Stimulated activated CD8-positive, alpha-beta memory T cell treated with anti-CD3 and anti-CD28 coated beads, Interleukin-12 subunit alpha, Interleukin-12 subunit beta, amount 100 ng/mL, for 1 hour (primary cell): ENCODE measurements at regions not wholly inside any gene's neighbourhood (a gene's known extent, or its start where the extent isn't known, plus 50 kb on each side); places are given as distances from the start of the nearest gene placed in this dataset.

Source experiments
- DNase-seq: peaks from one replicate; pipeline ENCODE4 v3.0.0-alpha.2; 2020; ENCODE audit warnings: low read depth

DNA sequence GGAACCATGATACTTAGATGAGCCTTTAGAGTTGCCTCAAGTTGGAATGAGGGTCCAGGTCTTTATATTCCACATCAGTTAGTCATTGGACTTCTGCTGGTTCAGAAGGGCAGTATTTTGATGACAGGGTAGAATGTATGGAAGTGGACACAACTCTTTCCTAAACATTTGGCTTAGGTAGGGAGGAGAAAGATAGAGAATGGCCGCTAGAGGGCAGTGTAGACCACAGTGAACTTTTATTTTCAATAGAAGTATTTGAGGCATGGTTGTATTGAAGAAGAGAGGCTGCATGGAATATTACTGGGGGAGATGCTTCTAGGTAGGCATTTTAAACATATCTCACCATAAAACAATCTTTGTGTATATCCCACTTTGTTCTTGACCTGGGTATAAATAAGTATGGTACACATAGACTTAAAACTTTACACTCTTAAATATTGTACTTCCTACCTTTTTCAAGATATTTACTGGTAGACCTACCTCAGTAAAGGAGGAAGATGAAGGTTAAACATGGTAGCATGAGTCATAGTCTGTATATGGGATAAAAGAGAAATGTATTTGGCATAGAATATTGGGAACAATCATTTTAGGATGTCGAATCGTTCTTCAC is 497.6 kb upstream of the FAM98A start:
- peak; percentile 24 for DNase-seq

- no peak for DNase-seq
Observed at GRCh38 chr2:34093790-34094189, 494.7 kb upstream of the FAM98A start.

DNA sequence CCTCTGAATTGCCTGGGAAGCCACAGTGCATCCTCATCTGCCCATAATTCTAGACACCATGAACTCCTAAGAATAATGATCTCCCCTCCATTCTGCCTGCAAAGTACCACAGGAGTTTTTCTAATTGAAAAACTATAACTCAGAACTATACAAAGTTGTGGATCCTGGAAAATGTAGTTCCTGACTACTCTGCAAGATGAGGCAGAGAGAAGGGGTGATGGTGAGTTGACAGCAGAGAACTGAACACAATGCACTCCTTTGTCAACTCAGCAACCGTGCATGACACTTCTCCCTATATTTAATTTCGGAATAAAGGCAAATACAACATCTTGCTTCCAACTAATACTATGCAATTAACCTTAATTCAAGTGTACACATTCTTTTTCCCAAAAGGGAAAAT is 471.1 kb upstream of the FAM98A start:
- DNase-seq, result no peak

GRCh38 chr2:34069604-34070003 is 470.5 kb upstream of the FAM98A start:
- DNase-seq, result no peak

- no peak for DNase-seq
Observed at GRCh38 chr2:34050413-34050812, 451.3 kb upstream of the FAM98A start.

DNA sequence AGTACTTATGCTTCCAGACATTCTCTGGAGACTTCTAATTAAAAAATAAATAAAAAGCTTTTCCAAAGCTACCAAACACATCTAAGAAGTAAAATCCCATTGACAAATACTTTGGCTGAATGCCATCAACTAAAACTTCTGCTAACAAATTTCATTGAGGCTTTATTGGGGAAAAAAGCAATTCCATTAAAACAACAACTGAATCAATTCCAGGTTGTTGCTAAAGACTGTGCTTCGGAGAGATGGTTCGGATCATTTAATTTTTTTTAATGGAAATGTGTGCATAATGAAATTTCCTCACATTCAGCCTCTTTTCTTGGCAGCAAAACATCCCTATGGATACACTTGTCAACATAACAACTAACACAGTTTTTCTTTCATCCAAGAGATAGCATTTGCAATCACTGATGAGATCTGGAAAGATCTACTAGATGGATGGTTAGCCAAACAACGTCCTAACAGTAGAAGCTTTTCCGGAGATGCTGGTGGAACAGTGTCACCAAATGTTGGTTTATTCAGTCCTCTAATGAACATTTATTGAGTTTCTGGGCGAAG is 446.1 kb upstream of the FAM98A start:
- DNase-seq, result no peak

DNA sequence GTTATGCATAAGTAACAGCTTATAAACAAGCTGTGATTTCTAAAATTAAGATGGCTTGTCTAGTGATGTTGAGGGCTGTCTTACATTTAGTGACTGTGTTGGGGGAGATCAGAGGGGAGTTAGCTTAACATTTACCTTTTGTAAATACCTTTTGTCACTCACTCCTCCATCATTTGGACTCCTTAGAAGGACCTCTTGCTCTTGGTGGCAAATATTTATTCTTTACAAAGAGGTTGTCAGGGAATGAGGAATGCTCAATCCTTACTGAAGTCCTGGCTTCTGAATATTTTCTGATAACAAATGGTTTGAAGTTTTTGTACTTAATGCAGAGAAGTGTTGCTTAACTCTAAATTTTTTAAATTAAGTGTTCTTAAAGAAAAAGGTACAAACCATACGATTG is 438.8 kb upstream of the FAM98A start:
- no peak for DNase-seq

GRCh38 chr2:34037157-34037556 is 438.1 kb upstream of the FAM98A start:
- DNase-seq, result no peak

GRCh38 chr2:34031097-34031496 is 432.0 kb upstream of the FAM98A start:
- no peak for DNase-seq

DNA sequence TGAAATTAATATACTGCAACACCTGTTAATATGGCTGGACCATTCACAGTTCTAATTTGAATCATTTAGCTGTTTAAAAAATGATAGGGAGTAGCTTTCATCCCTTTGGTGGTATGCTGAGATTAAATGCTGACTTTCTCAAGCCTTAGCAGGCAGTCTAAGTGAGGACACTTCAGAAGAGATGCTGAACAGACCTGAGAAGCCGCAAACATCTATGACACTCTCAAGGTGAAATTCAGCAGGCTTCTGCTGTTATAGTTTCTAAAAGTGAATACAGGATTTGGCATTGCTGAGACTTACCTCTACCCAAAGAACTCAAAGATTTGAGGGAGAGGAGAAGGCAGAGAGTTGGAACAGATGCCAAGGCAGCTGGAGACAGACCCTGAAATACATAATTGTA is 431.2 kb upstream of the FAM98A start:
- DNase-seq, result no peak

- no peak for DNase-seq
Observed at GRCh38 chr2:34029073-34029472, 430.0 kb upstream of the FAM98A start.

DNA sequence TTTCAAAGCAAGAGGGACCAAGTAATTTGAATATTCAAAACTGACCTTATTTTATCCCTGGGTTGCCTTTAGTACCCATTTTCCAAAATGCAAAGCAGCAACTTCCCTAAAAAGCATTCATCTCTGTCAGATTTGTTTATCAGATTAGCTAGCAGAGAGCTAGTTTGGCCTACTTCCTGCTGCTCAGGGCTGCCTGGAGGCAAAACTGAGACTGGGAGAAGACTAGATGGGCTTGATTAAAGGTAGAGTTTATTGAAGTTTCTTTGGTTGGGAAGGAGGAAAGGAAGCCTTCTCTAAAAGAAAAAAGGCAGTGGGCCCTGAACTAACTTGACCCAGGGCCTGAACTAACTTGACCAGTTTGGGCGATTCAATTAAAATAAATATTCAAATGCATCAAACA is 426.1 kb upstream of the FAM98A start:
- no peak for DNase-seq

GRCh38 chr2:34012715-34013302 is 413.7 kb upstream of the FAM98A start:
- DNase-seq, result no peak

GRCh38 chr2:34011684-34012083 is 412.6 kb upstream of the FAM98A start:
- DNase-seq, result no peak

- DNase-seq, result no peak
Observed at GRCh38 chr2:34005901-34006300, 406.8 kb upstream of the FAM98A start.

- DNase-seq, result no peak
Observed at GRCh38 chr2:34004936-34005335, 405.8 kb upstream of the FAM98A start.

GRCh38 chr2:34003795-34004194 is 404.7 kb upstream of the FAM98A start:
- DNase-seq, result no peak

- DNase-seq, result no peak
Observed at GRCh38 chr2:34001557-34001956, 402.5 kb upstream of the FAM98A start.

GRCh38 chr2:33984131-33984530 is 385.0 kb upstream of the FAM98A start:
- DNase-seq, result no peak

DNA sequence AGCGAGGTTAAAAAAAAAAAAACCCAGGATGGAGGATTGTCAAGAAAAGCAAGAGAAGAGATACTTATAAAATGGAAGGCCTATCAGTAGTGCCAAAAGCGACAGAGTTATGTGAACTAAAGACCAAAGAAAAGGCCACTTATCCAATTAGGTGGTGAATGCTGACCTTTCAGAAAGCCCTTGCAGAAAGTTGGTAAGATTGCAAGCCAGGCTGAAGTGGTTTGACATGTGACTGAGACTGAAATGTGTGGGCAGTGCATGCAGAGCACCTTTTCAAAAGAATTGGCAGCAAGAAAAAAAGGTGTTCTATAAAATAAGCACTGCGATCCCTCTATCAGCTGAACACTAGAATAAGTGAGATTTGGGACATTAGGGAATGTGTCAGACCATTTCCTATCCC is 379.4 kb upstream of the FAM98A start:
- DNase-seq, result no peak

GRCh38 chr2:33975498-33975897 is 376.4 kb upstream of the FAM98A start:
- no peak for DNase-seq

DNA sequence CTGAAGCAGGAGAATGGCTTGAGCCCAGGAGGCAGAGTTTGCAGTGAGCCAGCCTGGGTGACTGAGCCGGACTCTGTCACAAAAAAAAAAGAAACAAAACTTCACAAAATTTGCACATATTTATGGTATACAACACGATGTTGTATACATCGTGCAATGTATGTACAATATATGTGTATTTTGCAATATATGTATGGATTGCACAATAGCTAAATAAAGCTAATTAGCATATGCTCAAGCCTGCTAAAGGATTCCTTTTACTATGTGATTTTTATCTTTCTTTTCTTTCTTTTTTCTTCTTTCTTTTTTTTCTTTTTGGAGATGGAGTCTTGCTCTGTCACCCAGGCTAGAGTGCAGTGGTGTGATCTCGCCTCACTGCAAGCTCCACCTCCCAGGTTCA is 368.0 kb upstream of the FAM98A start:
- no peak for DNase-seq

GRCh38 chr2:33958591-33958990 is 359.5 kb upstream of the FAM98A start:
- no peak for DNase-seq

DNA sequence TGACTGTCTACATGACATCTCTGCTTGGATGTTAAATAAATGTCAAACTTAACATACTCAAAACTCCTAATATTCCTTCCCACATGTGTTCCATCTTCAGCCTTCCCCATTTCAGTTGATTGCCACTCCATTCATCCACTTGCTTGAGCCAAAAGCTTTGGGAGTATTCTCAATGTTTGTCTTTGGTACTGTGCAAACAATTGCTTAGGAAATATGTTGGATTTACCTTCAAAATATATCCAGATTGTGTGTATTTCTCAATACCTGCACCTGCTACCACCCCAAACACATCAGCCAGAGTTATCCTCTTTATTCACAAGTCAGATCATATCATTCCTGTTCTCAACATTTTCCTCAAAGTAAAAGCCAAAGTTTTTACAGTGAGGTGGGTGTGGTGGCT is 350.3 kb upstream of the FAM98A start:
- no peak for DNase-seq
